H9 (cell line): ENCODE measurements at regions not wholly inside any gene's neighbourhood (a gene's known extent, or its start where the extent isn't known, plus 50 kb on each side); places are given as distances from the start of the nearest gene placed in this dataset.

Experiments
- DNase-seq: peaks from one replicate; pipeline ENCODE4 v3.0.0-alpha.2; 2017
- H2AFZ ChIP-seq: one replicate; pipeline ENCODE4 v1.6.1; 2013; ENCODE audit warnings: mild to moderate bottlenecking, low read length, control low read depth, moderate library complexity
- H2AK5ac ChIP-seq: 2 replicates; pipeline ENCODE4 v1.6.1; 2013; ENCODE audit warnings: low read length, control low read depth, mixed read lengths; ENCODE audit not compliant: insufficient read length
- H2BK120ac ChIP-seq: one replicate; pipeline ENCODE4 v1.6.1; 2013; ENCODE audit warnings: low read depth, mild to moderate bottlenecking, low read length, control low read depth, inconsistent platforms; ENCODE audit not compliant: poor library complexity, severe bottlenecking
- H2BK12ac ChIP-seq: 2 replicates; pipeline ENCODE4 v1.6.1; 2013; ENCODE audit warnings: low read length, control low read depth, mixed read lengths, low read depth; ENCODE audit not compliant: insufficient read length
- H2BK15ac ChIP-seq: 2 replicates; pipeline ENCODE4 v1.6.1; 2013; ENCODE audit warnings: low read depth, low read length, control low read depth
- H2BK20ac ChIP-seq: one replicate; pipeline ENCODE4 v1.6.1; 2013; ENCODE audit warnings: low read depth, mild to moderate bottlenecking, low read length, control low read depth, inconsistent platforms; ENCODE audit not compliant: poor library complexity, severe bottlenecking
- H2BK5ac ChIP-seq: 2 replicates; pipeline ENCODE4 v1.6.1; 2013; ENCODE audit warnings: low read length, control low read depth, mixed read lengths; ENCODE audit not compliant: insufficient read length
- H3K14ac ChIP-seq: 2 replicates; pipeline ENCODE4 v1.6.1; 2013; ENCODE audit warnings: low read length, control low read depth; ENCODE audit not compliant: insufficient read depth
- H3K18ac ChIP-seq: 2 replicates; pipeline ENCODE4 v1.6.1; 2013; ENCODE audit warnings: low read depth, mild to moderate bottlenecking, mixed read lengths, low read length, control low read depth; ENCODE audit not compliant: insufficient read length
- H3K23ac ChIP-seq: 2 replicates; pipeline ENCODE4 v1.6.1; 2013; ENCODE audit warnings: low read length, control low read depth, mixed read lengths, low read depth; ENCODE audit not compliant: insufficient read length
- H3K23me2 ChIP-seq: 2 replicates; pipeline ENCODE4 v1.6.1; 2013; ENCODE audit warnings: low read depth, mild to moderate bottlenecking, mixed read lengths, low read length, control low read depth; ENCODE audit not compliant: insufficient read length, poor library complexity, severe bottlenecking
- H3K27ac ChIP-seq: 2 replicates; pipeline ENCODE4 v1.5.1; 2013; ENCODE audit warnings: low read length, control low read depth, mixed read lengths, low read depth; ENCODE audit not compliant: insufficient read length
- H3K27me3 ChIP-seq: 2 replicates; pipeline ENCODE4 v1.6.1; 2013; ENCODE audit warnings: low read length, control low read depth, inconsistent platforms; ENCODE audit not compliant: insufficient read depth
- H3K4ac ChIP-seq: 2 replicates; pipeline ENCODE4 v1.6.1; 2013; ENCODE audit warnings: low read depth, mild to moderate bottlenecking, control low read depth, inconsistent platforms, low read length, moderate library complexity
- H3K4me1 ChIP-seq: 2 replicates; pipeline ENCODE4 v1.6.1; 2013; ENCODE audit warnings: low read length, control low read depth, inconsistent platforms; ENCODE audit not compliant: insufficient read depth
- H3K4me2 ChIP-seq: 2 replicates; pipeline ENCODE4 v1.6.1; 2013; ENCODE audit warnings: low read length, control low read depth, mixed read lengths; ENCODE audit not compliant: insufficient read length, insufficient read depth
- H3K56ac ChIP-seq: 2 replicates; pipeline ENCODE4 v1.6.1; 2013; ENCODE audit warnings: low read depth, mild to moderate bottlenecking, mixed read lengths, low read length, control low read depth; ENCODE audit not compliant: insufficient read length
- H3K79me1 ChIP-seq: 2 replicates; pipeline ENCODE4 v1.6.1; 2013; ENCODE audit warnings: low read depth, mild to moderate bottlenecking, moderate library complexity, low read length, control low read depth, inconsistent platforms; ENCODE audit not compliant: insufficient read depth, poor library complexity, severe bottlenecking
- H3K79me2 ChIP-seq: 2 replicates; pipeline ENCODE4 v1.6.1; 2013; ENCODE audit warnings: low read length, control low read depth, inconsistent platforms; ENCODE audit not compliant: insufficient read depth
- H3K9ac ChIP-seq: 2 replicates; pipeline ENCODE4 v1.6.1; 2013; ENCODE audit warnings: low read length, control low read depth, mixed read lengths; ENCODE audit not compliant: insufficient read length; ENCODE audit errors: extremely low read depth
- H3K9me3 ChIP-seq: one replicate; pipeline ENCODE4 v1.6.1; 2013; ENCODE audit warnings: low read depth, low read length, inconsistent platforms; ENCODE audit not compliant: control insufficient read depth
- H3T11ph ChIP-seq: one replicate; pipeline ENCODE4 v1.6.1; 2013; ENCODE audit warnings: mild to moderate bottlenecking, low read length, control low read depth, inconsistent platforms
- H4K20me1 ChIP-seq: one replicate; pipeline ENCODE4 v1.6.1; 2013; ENCODE audit not compliant: control insufficient read depth, insufficient read length, insufficient read depth
- H4K5ac ChIP-seq: 2 replicates; pipeline ENCODE4 v1.6.1; 2013; ENCODE audit warnings: low read depth, mild to moderate bottlenecking, mixed read lengths, low read length, control low read depth; ENCODE audit not compliant: insufficient read length
- H4K8ac ChIP-seq: replicated peaks from 2 replicates; pipeline ENCODE4 v1.6.1; 2013; ENCODE audit warnings: low read length, control low read depth, mixed read lengths, low read depth; ENCODE audit not compliant: insufficient read length
- H4K91ac ChIP-seq: 2 replicates; pipeline ENCODE4 v1.6.1; 2013; ENCODE audit warnings: low read depth, mild to moderate bottlenecking, moderate library complexity, mixed read lengths, low read length, control low read depth; ENCODE audit not compliant: insufficient read length
- H3K27ac Mint-ChIP-seq, 3 experiments: 2 replicates in 2 of 3; 3 replicates in 1 of 3; pipeline ENCODE4 v1.8.0; 2020 to 2021; ENCODE audit warnings: mixed read lengths in 3 of 3, mild to moderate bottlenecking in 1 of 3, moderate library complexity in 1 of 3
- H3K27me3 Mint-ChIP-seq: 2 replicates; pipeline ENCODE4 v1.8.0; 2021; ENCODE audit warnings: low read depth, mild to moderate bottlenecking, moderate library complexity, mixed read lengths
- H3K36me3 Mint-ChIP-seq, 3 experiments: 2 replicates in 2 of 3; 3 replicates in 1 of 3; pipeline ENCODE4 v1.8.0; 2020 to 2021; ENCODE audit warnings: low read depth in 3 of 3, mixed read lengths in 3 of 3; ENCODE audit not compliant: insufficient read depth in 1 of 3
- H3K4me1 Mint-ChIP-seq, 2 experiments: 2 replicates each; pipeline ENCODE4 v1.8.0; 2020; ENCODE audit warnings: mixed read lengths in 2 of 2
- H3K4me3 Mint-ChIP-seq, 2 experiments: 2 replicates in 1 of 2; 3 replicates in 1 of 2; pipeline ENCODE4 v1.8.0; 2020 to 2021; ENCODE audit warnings: mild to moderate bottlenecking in 2 of 2, mixed read lengths in 2 of 2, moderate library complexity in 1 of 2
- H3K9me3 Mint-ChIP-seq, 2 experiments: 2 replicates in 1 of 2; 3 replicates in 1 of 2; pipeline ENCODE4 v1.8.0; 2020; ENCODE audit warnings: mild to moderate bottlenecking in 2 of 2, mixed read lengths in 2 of 2, moderate library complexity in 1 of 2
- CTCF ChIP-seq: fragments of 200-600 bp; sonication (generic); conservative IDR thresholded peaks from 3 replicates; pipeline ENCODE4 v1.8.0; 2021; ENCODE audit warnings: antibody characterized with exemption, mild to moderate bottlenecking
- WGBS: extraction: QIAGEN DNeasy Blood & Tissue Kit; methylation state at CpG from one replicate; pipeline ENCODE4 v1.1.7; 2013; ENCODE audit warnings: missing lambda C conversion rate, low lambda C conversion rate, mixed read lengths; ENCODE audit not compliant: insufficient read length; ENCODE audit errors: extremely low coverage; 5-methylcytosine and 5-hydroxymethylcytosine counted together

GRCh38 chr2:105490204-105490603 lies 91.4 kb upstream of the FHL2 start:
- Histone ChIP-seq H2BK15ac (no peak overlapping the region), H3K27me3 (no peaks in the 10 kb centered on the region), H3K79me2 (no peaks in the 10 kb centered on the region), H4K20me1 (no peaks in the 10 kb centered on the region), H3K14ac (no peak overlapping the region), H3K23me2 (no peaks in the 10 kb centered on the region), H2AFZ (no peak overlapping the region), H3K4me2 (no peak overlapping the region), H3T11ph (no peak overlapping the region), H2BK20ac (no peak overlapping the region), H4K91ac (no peak overlapping the region), H3K9ac (no peak overlapping the region), H3K56ac (no peak overlapping the region), H3K23ac (no peak overlapping the region), H4K8ac (no peak overlapping the region), H4K5ac (no peak overlapping the region), H3K9me3 (no peaks in the 10 kb centered on the region), H3K4ac (no peak overlapping the region), H2BK120ac (no peak overlapping the region), H3K18ac (no peak overlapping the region), H2AK5ac (no peak overlapping the region), H3K27ac (no peak overlapping the region), H2BK5ac (no peak overlapping the region), H3K4me1 (no peaks in the 10 kb centered on the region), H2BK12ac (no peak overlapping the region), H3K79me1 (no peaks in the 10 kb centered on the region)
- peaks cover 0 to 3% of the 10 kb centered on the region in 2 experiments; a peak in 2 of 4 replicates for H3K4me1 Mint-ChIP-seq
- no peak overlapping the region for H3K4me3 Mint-ChIP-seq
- peaks cover 4% of the 10 kb centered on the region for H3K27me3 Mint-ChIP-seq
- WGBS: no CpG with 5 or more reads among the region's 4 CpGs
- no peak overlapping the region for H3K27ac Mint-ChIP-seq
- TF ChIP-seq CTCF: no peak
- peaks cover 5 to 7% of the 10 kb centered on the region in 2 experiments; a peak in 3 of 5 replicates for H3K9me3 Mint-ChIP-seq
- no peak for DNase-seq
- H3K36me3 Mint-ChIP-seq: peaks cover 0 to 7% (median 0%) of the 10 kb centered on the region in 3 experiments; a peak in 2 of 7 replicates
